Endothelial cell (in vitro differentiated cells): ENCODE measurements at regions not wholly inside any gene's neighbourhood (a gene's known extent, or its start where the extent isn't known, plus 50 kb on each side); places are given as distances from the start of the nearest gene placed in this dataset.
A peak's percentile ranks its signal among the peaks of the same experiment; 100 is the strongest.

ENCODE experiments used
- DNase-seq: peaks from one replicate; pipeline ENCODE4 v3.0.0; 2021; ENCODE audit warnings: low spot score
- H3K27ac Mint-ChIP-seq: one replicate; pipeline ENCODE4 v1.8.0; 2021; ENCODE audit warnings: mixed read lengths, inconsistent platforms; ENCODE audit not compliant: unreplicated experiment
- H3K27me3 Mint-ChIP-seq: one replicate; pipeline ENCODE4 v1.8.0; 2021; ENCODE audit warnings: mild to moderate bottlenecking, moderate library complexity, mixed read lengths, inconsistent platforms; ENCODE audit not compliant: unreplicated experiment
- H3K36me3 Mint-ChIP-seq: one replicate; pipeline ENCODE4 v1.8.0; 2021; ENCODE audit warnings: mild to moderate bottlenecking, low read depth, mixed read lengths, inconsistent platforms; ENCODE audit not compliant: unreplicated experiment
- H3K4me1 Mint-ChIP-seq: one replicate; pipeline ENCODE4 v1.8.0; 2021; ENCODE audit warnings: mild to moderate bottlenecking, mixed read lengths, inconsistent platforms; ENCODE audit not compliant: unreplicated experiment
- H3K4me3 Mint-ChIP-seq: one replicate; pipeline ENCODE4 v1.8.0; 2021; ENCODE audit warnings: mild to moderate bottlenecking, mixed read lengths, inconsistent platforms; ENCODE audit not compliant: unreplicated experiment
- H3K9me3 Mint-ChIP-seq: one replicate; pipeline ENCODE4 v1.8.0; 2021; ENCODE audit warnings: mixed read lengths, inconsistent platforms; ENCODE audit not compliant: unreplicated experiment
- TF ChIP-seq, protein P1 (sequence below): fragments of 200-600 bp; sonication (generic); IDR thresholded peaks from one replicate; pipeline ENCODE4 v1.5.0; 2021; ENCODE audit warnings: antibody characterized with exemption; ENCODE audit not compliant: unreplicated experiment

DNA sequence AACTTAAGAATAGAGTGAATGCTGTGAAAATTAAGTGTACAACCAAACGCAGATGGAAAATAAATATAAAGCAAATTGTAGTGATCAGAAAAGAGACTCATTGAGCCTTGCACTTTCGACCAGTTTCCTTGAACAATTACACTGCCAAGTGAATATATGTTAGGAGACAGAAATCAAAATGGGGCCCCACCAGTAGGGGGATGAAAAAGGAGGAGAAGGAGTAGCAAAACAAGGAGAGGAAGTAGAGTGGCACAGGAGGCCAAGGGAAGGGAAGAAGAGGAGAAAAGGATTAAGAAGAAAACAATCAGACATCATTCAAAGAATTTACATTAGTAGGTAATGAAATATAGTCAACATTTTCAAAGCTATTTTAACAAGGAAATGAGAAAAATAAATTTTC, 1770.6 kb downstream of the PLA2G4A start:
- no peak for DNase-seq
- Mint-ChIP-seq H3K4me1 (no peaks in the 10 kb centered on the region), H3K9me3 (no peaks in the 10 kb centered on the region), H3K4me3 (no peak overlapping the region), H3K27ac (no peak overlapping the region), H3K36me3 (no peaks in the 10 kb centered on the region), H3K27me3 (no peaks in the 10 kb centered on the region)
- TF ChIP-seq, protein P1, sequence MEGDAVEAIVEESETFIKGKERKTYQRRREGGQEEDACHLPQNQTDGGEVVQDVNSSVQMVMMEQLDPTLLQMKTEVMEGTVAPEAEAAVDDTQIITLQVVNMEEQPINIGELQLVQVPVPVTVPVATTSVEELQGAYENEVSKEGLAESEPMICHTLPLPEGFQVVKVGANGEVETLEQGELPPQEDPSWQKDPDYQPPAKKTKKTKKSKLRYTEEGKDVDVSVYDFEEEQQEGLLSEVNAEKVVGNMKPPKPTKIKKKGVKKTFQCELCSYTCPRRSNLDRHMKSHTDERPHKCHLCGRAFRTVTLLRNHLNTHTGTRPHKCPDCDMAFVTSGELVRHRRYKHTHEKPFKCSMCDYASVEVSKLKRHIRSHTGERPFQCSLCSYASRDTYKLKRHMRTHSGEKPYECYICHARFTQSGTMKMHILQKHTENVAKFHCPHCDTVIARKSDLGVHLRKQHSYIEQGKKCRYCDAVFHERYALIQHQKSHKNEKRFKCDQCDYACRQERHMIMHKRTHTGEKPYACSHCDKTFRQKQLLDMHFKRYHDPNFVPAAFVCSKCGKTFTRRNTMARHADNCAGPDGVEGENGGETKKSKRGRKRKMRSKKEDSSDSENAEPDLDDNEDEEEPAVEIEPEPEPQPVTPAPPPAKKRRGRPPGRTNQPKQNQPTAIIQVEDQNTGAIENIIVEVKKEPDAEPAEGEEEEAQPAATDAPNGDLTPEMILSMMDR, result peak; percentile 12

DNA sequence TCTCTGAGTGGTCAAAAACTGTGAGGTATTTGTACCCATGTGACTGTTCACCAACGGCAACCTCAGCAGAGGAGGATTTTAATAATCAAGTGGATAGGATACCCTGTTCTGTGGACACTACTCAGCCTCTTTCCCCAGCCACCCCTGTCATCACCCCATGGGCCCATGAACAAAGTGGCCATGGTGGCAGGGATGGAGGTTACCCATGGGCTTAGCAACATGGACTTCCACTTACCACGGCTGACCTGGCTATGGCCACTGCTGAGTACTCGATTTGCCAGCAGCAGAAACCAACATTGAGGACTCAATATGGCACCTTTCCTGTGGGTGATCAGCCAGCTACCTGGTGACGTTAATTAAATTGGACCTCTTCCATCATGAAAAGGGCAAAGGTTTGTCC, 1782.7 kb downstream of the PLA2G4A start:
- Mint-ChIP-seq H3K27me3 (no peaks in the 10 kb centered on the region), H3K9me3 (no peaks in the 10 kb centered on the region)

DNA sequence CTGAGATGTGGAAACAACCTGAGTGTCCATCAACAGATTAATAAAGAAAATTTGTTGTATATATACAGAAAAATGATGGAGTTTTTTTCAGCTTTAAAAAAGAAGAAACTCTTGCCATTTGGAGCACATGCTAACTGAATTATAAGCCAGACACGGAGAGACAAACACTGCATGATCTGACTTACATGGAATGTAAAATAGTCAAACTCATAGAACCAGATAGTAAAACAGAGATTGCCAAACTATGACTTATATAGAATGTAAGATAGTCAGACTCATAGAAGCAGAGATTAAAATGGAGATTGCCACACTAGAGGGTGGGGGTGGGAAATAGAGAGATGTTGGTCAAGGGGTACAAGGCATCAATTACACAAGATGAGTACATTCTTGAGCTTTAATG, 1786.6 kb downstream of the PLA2G4A start:
- Mint-ChIP-seq H3K9me3 (no peaks in the 10 kb centered on the region), H3K4me3 (no peak overlapping the region), H3K27me3 (no peaks in the 10 kb centered on the region), H3K36me3 (no peaks in the 10 kb centered on the region), H3K4me1 (no peaks in the 10 kb centered on the region), H3K27ac (no peak overlapping the region)
- no peak for DNase-seq
- TF ChIP-seq, protein P1, result no peak

More for the DNA sequence above, 1782.7 kb downstream of the PLA2G4A start:
- H3K36me3 Mint-ChIP-seq, result no peaks in the 10 kb centered on the region
- TF ChIP-seq, protein P1, result no peak
- H3K4me1 Mint-ChIP-seq, result no peaks in the 10 kb centered on the region
- no peak overlapping the region for H3K4me3 Mint-ChIP-seq
- no peak overlapping the region for H3K27ac Mint-ChIP-seq
- no peak for DNase-seq

DNA sequence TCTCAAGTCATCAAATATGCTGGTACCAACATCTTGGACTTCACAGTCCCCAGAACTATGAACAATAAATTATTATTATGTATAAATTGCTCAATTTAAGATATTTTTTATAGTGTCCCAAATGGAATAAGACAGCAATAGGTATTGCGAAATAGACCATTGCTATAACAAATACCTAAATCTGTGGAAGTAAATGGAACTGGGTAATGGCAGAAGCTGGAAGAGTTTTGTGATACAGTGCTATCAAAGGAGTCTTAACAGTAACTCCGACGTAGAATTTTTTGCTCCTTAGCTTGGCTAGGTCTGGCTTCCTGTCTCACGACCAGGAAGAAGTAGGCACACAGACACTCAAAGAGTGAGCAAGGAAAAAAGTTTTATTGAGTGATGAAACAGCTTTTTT, 1791.5 kb downstream of the PLA2G4A start:
- Mint-ChIP-seq H3K9me3 (no peaks in the 10 kb centered on the region), H3K36me3 (no peaks in the 10 kb centered on the region), H3K4me3 (no peak overlapping the region), H3K27me3 (no peaks in the 10 kb centered on the region), H3K4me1 (no peaks in the 10 kb centered on the region), H3K27ac (no peak overlapping the region)
- TF ChIP-seq, protein P1, result no peak
- DNase-seq, result no peak

GRCh38 chr1:188641566-188642211, 1812.9 kb downstream of the PLA2G4A start:
- H3K36me3 Mint-ChIP-seq, result no peaks in the 10 kb centered on the region
- H3K9me3 Mint-ChIP-seq, result no peaks in the 10 kb centered on the region
- TF ChIP-seq, protein P1, result no peak
- no peak overlapping the region for H3K4me3 Mint-ChIP-seq
- no peak overlapping the region for H3K27ac Mint-ChIP-seq
- H3K27me3 Mint-ChIP-seq, result no peaks in the 10 kb centered on the region
- DNase-seq, result no peak
- H3K4me1 Mint-ChIP-seq, result no peaks in the 10 kb centered on the region
